ENCODE measurements at regions not wholly inside any gene's neighbourhood (a gene's known extent, or its start where the extent isn't known, plus 50 kb on each side); places are given as distances from the start of the nearest gene placed in this dataset.

GRCh38 chr5:103808464-103809106, 246.0 kb upstream of the NUDT12 start:
- no peak for TF ChIP-seq FOXA1 (IDR thresholded peaks at IDR 0.05)
- TF ChIP-seq SP1 (IDR thresholded peaks at IDR 0.05), result no peak
- TF ChIP-seq PKNOX1 (IDR thresholded peaks at IDR 0.05), result no peak
- TF ChIP-seq FOXK2 (IDR thresholded peaks at IDR 0.05), result peak; percentile 71
- no peak for TF ChIP-seq BHLHE40 (IDR thresholded peaks at IDR 0.05; ENCODE audit: borderline replicate concordance)
- TF ChIP-seq HDGF (IDR thresholded peaks at IDR 0.05; ENCODE audit: borderline replicate concordance), result no peak
- TF ChIP-seq TARDBP (IDR thresholded peaks at IDR 0.05), result no peak
- no peak for TF ChIP-seq CTBP1 (IDR thresholded peaks at IDR 0.05; ENCODE audit: borderline replicate concordance)
- no peak for TF ChIP-seq ELF4 (IDR thresholded peaks at IDR 0.05)
- no peak for TF ChIP-seq NFRKB (IDR thresholded peaks at IDR 0.05)

All from HEK293T (cell line).